ENCODE measurements at regions not wholly inside any gene's neighbourhood (a gene's known extent, or its start where the extent isn't known, plus 50 kb on each side); places are given as distances from the start of the nearest gene placed in this dataset.

DNA sequence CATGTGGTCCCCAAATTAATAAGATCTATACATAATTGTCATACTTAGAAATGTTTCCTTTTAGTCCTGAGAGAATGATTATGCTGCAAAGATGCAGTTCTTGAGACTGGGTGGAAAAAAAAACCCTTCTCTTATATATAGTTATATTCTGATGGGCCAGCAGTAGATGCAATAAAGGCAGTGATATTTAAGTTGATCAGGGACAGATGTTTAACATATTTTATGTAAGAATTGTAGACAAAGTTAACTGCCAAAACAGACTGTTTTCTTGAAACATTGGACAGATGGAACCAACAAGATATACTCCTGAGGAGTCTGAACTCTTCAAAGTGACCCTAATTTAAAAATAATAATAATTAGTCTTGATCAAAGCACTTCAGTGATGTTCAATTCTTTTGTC lies 172.0 kb upstream of the LRIG1 start:
- DNase-seq (ENCODE audit: low read depth): no peak
- TF ChIP-seq, protein P1, sequence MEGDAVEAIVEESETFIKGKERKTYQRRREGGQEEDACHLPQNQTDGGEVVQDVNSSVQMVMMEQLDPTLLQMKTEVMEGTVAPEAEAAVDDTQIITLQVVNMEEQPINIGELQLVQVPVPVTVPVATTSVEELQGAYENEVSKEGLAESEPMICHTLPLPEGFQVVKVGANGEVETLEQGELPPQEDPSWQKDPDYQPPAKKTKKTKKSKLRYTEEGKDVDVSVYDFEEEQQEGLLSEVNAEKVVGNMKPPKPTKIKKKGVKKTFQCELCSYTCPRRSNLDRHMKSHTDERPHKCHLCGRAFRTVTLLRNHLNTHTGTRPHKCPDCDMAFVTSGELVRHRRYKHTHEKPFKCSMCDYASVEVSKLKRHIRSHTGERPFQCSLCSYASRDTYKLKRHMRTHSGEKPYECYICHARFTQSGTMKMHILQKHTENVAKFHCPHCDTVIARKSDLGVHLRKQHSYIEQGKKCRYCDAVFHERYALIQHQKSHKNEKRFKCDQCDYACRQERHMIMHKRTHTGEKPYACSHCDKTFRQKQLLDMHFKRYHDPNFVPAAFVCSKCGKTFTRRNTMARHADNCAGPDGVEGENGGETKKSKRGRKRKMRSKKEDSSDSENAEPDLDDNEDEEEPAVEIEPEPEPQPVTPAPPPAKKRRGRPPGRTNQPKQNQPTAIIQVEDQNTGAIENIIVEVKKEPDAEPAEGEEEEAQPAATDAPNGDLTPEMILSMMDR (IDR thresholded peaks at IDR 0.05; ENCODE audit: control insufficient read depth, extremely low read depth, insufficient read depth): no peak
- no peak overlapping the region for H3K4me3 ChIP-seq (ENCODE audit: low read depth, low read length)

DNA sequence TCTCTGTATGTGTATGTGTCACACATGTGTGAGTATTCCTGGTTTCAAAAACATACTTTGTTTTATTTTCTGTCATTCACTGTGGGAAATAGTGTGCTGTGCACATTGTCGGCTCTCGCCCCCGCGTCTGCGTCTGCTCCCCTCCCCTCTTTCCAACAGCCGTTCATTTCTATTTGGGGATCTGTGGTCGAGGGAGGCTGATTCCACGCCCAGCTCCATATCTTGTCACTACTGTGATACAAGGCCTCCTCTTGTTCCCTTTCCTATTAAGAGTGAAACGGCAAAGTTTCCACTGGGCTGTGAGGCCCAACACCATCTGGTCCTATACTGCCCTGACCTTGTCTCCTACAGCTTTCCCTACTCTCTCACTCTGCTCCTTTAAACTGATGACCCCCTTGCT lies 172.5 kb upstream of the LRIG1 start:
- no peak for DNase-seq (ENCODE audit: low read depth)
- TF ChIP-seq, protein P1 (IDR thresholded peaks at IDR 0.05; ENCODE audit: control insufficient read depth, extremely low read depth, insufficient read depth): no peak
- no peak overlapping the region for H3K4me3 ChIP-seq (ENCODE audit: low read depth, low read length)

DNA sequence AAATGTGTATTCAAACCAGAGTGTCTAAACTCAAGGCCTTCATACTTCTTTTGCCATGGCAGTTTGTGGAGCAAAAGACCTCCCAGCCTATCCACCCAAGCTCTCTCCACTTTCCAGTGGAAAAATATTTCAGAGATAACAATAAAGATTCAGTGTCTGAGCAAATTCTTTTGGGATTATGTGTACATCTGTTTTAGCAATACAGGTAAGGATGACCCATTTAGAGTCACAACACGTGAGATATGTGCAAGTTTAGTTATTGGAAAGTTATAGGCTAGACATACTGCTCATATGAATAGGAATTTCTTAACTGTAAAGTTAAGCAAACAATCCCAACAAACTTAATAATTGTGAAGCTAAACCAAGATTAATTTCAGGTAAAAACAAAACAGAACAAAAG lies 174.5 kb upstream of the LRIG1 start:
- no peak overlapping the region for H3K4me3 ChIP-seq (ENCODE audit: low read depth, low read length)
- TF ChIP-seq, protein P1 (IDR thresholded peaks at IDR 0.05; ENCODE audit: control insufficient read depth, extremely low read depth, insufficient read depth): no peak
- no peak for DNase-seq (ENCODE audit: low read depth)

DNA sequence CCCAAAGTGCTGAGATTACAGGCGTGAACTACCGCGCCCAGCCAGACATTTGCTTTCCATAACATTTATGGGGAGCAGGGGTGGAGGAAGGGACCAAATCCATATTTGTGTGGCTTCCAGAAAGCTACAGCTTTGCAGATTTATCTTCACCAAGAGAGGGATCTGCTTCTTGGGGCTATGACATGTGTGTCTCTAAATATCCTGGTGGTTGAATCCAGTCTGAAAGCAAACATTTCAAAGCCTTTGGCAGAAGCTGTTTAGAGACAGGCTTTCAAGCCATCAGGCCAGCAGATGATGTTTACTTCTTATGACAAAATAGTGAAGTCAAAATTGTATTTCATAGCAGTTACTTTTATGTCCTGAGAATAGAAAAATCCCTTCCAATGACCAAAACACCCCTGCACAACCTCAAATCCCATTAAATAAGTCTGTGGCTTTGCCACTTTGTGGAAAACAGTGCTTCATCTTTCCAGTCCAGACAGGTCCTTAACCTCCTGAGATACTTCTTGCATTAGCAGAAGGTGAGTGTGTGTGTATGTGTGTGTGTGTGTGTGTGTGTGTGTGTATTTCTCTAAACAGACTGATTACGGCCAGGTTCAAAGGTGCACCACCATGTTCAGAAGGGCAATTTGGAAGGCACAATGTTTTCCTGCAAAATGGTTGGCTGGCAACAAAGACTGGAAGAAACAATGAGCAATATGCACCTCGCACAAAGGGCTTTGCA lies 191.4 kb upstream of the LRIG1 start:
- H3K4me3 ChIP-seq (ENCODE audit: low read depth, low read length): no peak overlapping the region
- DNase-seq (ENCODE audit: low read depth): no peak
- TF ChIP-seq, protein P1 (IDR thresholded peaks at IDR 0.05; ENCODE audit: control insufficient read depth, extremely low read depth, insufficient read depth): no peak

DNA sequence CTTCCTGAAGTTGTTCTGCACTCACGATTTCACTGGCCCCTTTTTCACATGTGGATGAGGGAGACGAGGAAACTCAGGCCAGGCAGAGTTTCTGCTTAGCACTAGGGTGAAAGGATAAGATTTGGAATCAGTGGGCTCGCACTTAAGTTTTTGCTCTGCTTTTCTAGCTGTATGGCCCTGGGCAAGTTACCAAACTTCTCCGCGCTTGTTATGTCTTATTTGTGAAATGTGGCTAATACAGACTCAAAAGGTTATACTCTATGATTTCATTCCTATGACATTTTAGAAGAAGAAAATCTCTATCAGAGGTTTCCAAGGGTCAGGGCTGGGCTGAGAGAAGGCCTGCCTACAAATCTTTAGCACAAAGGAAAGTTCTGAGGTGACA lies 191.9 kb upstream of the LRIG1 start:
- TF ChIP-seq, protein P1 (IDR thresholded peaks at IDR 0.05; ENCODE audit: control insufficient read depth, extremely low read depth, insufficient read depth): no peak
- DNase-seq (ENCODE audit: low read depth): no peak
- H3K4me3 ChIP-seq (ENCODE audit: low read depth, low read length): no peak overlapping the region

DNA sequence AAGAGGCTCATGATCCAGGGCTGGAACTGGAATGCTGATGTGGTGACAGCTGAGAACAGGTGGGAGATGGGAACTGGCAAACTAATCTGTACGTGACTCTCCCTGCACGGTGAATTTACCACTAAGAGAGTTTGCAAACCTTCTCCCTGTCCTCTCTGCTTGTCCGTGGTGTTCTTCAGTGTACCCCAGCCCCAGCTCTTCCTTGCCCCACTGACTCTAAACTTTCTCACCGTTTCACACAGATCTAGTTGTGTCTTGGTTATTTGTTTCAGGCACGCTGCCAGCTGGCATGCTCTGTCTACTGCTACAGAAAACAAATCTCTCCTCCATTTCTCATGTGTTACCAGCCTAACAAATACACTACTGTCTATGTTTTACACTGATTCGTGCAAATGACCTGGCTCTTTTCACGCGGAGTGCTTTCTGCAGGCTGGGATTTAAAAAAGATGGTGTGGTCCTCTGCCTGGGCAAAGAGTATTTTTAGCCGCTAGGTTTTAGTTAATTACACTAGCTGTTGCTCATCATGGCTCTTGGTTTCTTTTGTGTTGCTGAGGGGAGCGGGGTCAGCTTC lies 192.7 kb upstream of the LRIG1 start:
- H3K4me3 ChIP-seq (ENCODE audit: low read depth, low read length): no peak overlapping the region
- peak; percentile 42 for DNase-seq (ENCODE audit: low read depth)
- TF ChIP-seq, protein P1 (IDR thresholded peaks at IDR 0.05; ENCODE audit: control insufficient read depth, extremely low read depth, insufficient read depth): no peak

DNA sequence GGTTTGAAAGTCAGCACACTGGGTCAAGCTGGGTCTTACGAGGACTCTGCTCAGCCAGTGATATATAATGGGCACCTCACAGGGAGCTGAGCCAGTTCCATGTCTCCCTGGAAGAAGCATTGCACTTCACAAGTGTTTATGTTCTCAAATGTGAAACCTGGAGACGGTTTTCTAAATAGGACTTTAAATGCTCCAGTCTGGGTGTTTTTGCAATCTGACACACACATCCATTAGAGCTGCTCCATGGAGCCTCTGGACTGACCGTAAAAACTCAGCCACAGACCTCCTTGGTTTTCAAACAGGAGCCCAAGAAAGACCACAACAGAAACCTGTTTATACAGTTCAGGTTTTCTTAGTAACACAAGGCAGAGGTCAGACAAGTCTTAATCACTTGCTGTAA lies 201.3 kb upstream of the LRIG1 start:
- no peak for DNase-seq (ENCODE audit: low read depth)
- H3K4me3 ChIP-seq (ENCODE audit: low read depth, low read length): no peak overlapping the region
- TF ChIP-seq, protein P1 (IDR thresholded peaks at IDR 0.05; ENCODE audit: control insufficient read depth, extremely low read depth, insufficient read depth): no peak

All from LNCaP clone FGC (cell line).